ENCODE measurements at regions not wholly inside any gene's neighbourhood (a gene's known extent, or its start where the extent isn't known, plus 50 kb on each side); places are given as distances from the start of the nearest gene placed in this dataset.

DNA sequence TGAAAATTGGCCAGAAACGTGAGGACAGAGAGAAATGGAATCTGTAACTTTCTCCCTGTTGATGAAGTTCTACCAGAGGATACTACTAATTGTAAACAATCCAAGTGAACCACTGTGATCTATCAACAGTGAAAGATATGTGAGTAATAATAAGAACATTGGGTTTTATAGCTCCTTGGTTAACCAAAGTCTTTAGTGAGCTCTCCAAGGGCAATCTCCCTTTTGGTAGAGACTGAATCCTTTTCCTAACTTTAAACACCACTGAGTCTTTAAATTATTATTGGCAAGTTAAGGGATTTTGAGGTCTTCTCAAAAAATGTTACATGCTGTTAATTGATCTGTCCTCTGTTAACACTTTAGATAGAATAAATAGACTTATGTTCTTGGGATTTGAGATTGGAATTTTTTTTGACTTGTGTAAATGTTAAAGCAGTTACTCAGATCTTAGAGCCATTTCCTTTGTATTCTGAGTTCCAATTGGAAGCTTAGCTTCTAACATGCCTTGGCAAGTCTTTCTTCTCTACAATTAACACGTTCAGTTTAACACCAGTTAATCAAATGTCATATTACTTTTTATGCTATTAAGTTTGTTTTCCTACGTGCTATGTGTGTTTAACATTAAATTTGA is 338.2 kb upstream of the DDHD1 start:
- in situ Hi-C loops (cut with HindIII; ENCODE audit: low pct_ligation_motif_present, low sequenced_read_pairs) = no loop called here
- H3K4me3 ChIP-seq (ENCODE audit: low read depth, low read length) = no peak overlapping the region

DNA sequence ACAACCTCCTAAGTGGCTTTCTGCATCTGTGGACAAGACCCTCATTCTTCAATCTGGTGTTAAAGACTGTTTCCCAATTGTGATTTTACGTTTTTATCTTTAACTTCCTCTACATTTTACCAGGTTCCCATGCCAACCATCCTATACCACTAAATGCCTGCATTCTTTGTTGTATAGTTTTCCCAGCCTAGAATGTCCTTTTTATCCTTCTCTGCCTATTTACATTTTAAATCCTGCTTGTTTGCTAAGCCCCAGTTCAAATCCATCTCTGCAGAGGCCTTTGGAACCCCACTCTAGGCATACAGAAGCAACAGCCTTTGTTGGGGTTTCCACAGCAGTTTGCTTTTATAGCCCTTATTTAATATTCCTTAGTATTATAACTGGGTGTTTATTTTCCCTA is 325.1 kb upstream of the DDHD1 start:
- no peak for DNase-seq
- Histone ChIP-seq H3K36me3 (replicated peaks) (no peaks in the 10 kb centered on the region), H3K4me3 (ENCODE audit: low read depth, low read length) (no peak overlapping the region), H3K27me3 (replicated peaks) (no peaks in the 10 kb centered on the region), H3K27ac (no peak overlapping the region)
- TF ChIP-seq, protein P1, sequence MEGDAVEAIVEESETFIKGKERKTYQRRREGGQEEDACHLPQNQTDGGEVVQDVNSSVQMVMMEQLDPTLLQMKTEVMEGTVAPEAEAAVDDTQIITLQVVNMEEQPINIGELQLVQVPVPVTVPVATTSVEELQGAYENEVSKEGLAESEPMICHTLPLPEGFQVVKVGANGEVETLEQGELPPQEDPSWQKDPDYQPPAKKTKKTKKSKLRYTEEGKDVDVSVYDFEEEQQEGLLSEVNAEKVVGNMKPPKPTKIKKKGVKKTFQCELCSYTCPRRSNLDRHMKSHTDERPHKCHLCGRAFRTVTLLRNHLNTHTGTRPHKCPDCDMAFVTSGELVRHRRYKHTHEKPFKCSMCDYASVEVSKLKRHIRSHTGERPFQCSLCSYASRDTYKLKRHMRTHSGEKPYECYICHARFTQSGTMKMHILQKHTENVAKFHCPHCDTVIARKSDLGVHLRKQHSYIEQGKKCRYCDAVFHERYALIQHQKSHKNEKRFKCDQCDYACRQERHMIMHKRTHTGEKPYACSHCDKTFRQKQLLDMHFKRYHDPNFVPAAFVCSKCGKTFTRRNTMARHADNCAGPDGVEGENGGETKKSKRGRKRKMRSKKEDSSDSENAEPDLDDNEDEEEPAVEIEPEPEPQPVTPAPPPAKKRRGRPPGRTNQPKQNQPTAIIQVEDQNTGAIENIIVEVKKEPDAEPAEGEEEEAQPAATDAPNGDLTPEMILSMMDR (IDR thresholded peaks at IDR 0.05; ENCODE audit: low read depth, low read length, missing control alignments) = no peak
- in situ Hi-C loops (cut with HindIII; ENCODE audit: low pct_ligation_motif_present, low sequenced_read_pairs) = no loop called here

More for the DNA sequence above, 338.2 kb upstream of the DDHD1 start:
- no peaks in the 10 kb centered on the region for H3K27me3 ChIP-seq (replicated peaks)
- no peak for DNase-seq
- H3K36me3 ChIP-seq (replicated peaks) = no peaks in the 10 kb centered on the region
- TF ChIP-seq, protein P1 (IDR thresholded peaks at IDR 0.05; ENCODE audit: low read depth, low read length, missing control alignments) = no peak
- no peak overlapping the region for H3K27ac ChIP-seq

DNA sequence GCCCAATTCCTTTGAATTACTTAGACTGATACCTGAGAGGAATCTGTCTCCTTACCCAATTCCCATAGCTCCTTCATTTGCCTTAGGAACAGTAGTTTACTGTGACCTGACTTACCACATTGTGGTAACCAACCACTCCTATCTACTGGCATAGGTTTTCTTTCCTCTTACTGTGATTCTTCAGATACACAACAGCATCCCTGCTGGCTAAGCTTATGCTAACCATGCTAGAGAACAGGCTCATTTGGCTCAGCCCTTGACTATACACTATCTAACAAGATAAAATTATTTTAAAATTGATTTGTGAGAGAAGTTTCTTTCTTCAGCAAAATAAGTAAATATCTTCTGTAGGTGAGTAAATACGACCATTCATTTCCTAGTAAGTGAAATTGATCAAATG is 320.4 kb upstream of the DDHD1 start:
- TF ChIP-seq, protein P1 (IDR thresholded peaks at IDR 0.05; ENCODE audit: low read depth, low read length, missing control alignments) = no peak
- no peak overlapping the region for H3K27ac ChIP-seq
- no peaks in the 10 kb centered on the region for H3K36me3 ChIP-seq (replicated peaks)
- H3K27me3 ChIP-seq (replicated peaks) = no peaks in the 10 kb centered on the region
- in situ Hi-C loops (cut with HindIII; ENCODE audit: low pct_ligation_motif_present, low sequenced_read_pairs) = no loop called here
- no peak for DNase-seq
- no peak overlapping the region for H3K4me3 ChIP-seq (ENCODE audit: low read depth, low read length)

DNA sequence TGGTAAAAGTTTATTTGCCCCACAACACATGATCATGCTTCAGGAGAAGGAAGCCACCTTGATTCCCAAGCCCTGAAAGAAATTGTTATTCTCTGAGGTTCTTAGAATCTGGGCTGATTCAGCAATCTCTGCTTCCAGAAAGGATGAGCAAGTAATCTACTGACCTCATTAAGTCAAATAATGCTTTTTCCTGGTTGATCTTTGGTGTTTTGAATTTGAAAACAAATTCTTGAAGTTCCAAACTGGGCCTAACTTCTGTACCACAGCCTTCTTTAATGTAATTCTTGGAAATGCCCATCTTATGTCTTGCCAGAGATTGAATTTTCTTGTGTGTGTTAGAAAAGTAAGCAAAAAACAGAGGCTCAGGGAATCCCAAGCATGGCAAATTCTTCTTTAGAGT is 319.2 kb upstream of the DDHD1 start:
- TF ChIP-seq, protein P1 (IDR thresholded peaks at IDR 0.05; ENCODE audit: low read depth, low read length, missing control alignments) = no peak
- no peaks in the 10 kb centered on the region for H3K36me3 ChIP-seq (replicated peaks)
- in situ Hi-C loops (cut with HindIII; ENCODE audit: low pct_ligation_motif_present, low sequenced_read_pairs) = no loop called here
- DNase-seq = no peak
- no peaks in the 10 kb centered on the region for H3K27me3 ChIP-seq (replicated peaks)
- H3K27ac ChIP-seq = no peak overlapping the region
- H3K4me3 ChIP-seq (ENCODE audit: low read depth, low read length) = no peak overlapping the region

DNA sequence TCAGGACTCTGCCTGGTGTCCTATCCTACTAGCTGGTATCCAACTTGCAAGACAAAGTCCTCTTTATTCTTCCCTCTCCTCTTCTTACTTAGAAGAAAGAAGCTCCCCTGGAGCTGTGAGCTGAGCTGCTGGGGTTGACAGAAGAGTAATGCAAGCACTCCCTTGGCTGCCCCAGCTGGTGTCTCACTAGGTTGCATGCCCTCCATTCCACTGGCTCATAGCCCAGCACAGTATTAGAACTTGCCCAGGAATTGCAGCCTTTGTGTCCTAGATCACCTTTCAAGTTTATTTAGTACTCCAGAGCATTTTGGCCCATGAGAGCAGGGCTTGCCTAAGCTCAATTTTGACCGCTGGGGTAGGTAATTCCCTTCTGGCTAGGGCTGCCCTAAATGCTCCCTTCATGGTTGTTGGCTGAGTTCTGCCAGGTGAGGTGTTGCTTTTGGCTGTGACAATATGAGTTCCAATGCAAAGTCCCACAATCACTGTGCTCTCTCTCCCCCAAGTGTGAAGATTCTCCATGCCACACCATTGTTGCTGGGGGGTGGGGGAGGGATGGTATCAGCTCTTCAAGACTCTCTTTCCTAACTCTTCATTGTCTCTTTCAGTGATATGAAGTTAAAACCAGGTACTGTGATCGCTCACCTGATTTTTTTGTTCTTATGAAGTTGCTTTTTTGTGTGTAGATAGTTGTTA is 317.4 kb upstream of the DDHD1 start:
- H3K27ac ChIP-seq = no peak overlapping the region
- in situ Hi-C loops (cut with HindIII; ENCODE audit: low pct_ligation_motif_present, low sequenced_read_pairs) = no loop called here
- DNase-seq = no peak
- no peak overlapping the region for H3K4me3 ChIP-seq (ENCODE audit: low read depth, low read length)
- TF ChIP-seq, protein P1 (IDR thresholded peaks at IDR 0.05; ENCODE audit: low read depth, low read length, missing control alignments) = no peak
- no peaks in the 10 kb centered on the region for H3K36me3 ChIP-seq (replicated peaks)
- no peaks in the 10 kb centered on the region for H3K27me3 ChIP-seq (replicated peaks)
